Fibroblast of lung (primary cell): ENCODE measurements at regions not wholly inside any gene's neighbourhood (a gene's known extent, or its start where the extent isn't known, plus 50 kb on each side); places are given as distances from the start of the nearest gene placed in this dataset.

Source experiments
- DNase-seq, 2 donors: peaks; one replicate each; pipeline versions ENCODE4 v3.0.0 to v3.0.0-alpha.2; 2010; ENCODE audit warnings: low read depth in 2 of 2
- H2AFZ ChIP-seq: 2 replicates; pipeline ENCODE4 v1.5.1; 2012; ENCODE audit warnings: low read length, control low read depth, inconsistent platforms
- H3K27ac ChIP-seq: 2 replicates; pipeline ENCODE4 v1.5.1; 2011; ENCODE audit warnings: low read length, control low read depth; ENCODE audit not compliant: insufficient read depth
- H3K27me3 ChIP-seq: 2 replicates; pipeline ENCODE4 v1.5.1; 2011; ENCODE audit warnings: mild to moderate bottlenecking, low read length; ENCODE audit not compliant: control insufficient read depth, insufficient read depth
- H3K36me3 ChIP-seq: 2 replicates; pipeline ENCODE4 v1.5.1; 2011; ENCODE audit warnings: low read length; ENCODE audit not compliant: control insufficient read depth, insufficient read depth
- H3K4me1 ChIP-seq: 2 replicates; pipeline ENCODE4 v1.5.1; 2011; ENCODE audit warnings: low read length; ENCODE audit not compliant: control insufficient read depth, insufficient read depth; ENCODE audit errors: extremely low read depth
- H3K4me2 ChIP-seq: 2 replicates; pipeline ENCODE4 v1.5.1; 2011; ENCODE audit warnings: low read length, control low read depth; ENCODE audit not compliant: insufficient read depth; ENCODE audit errors: extremely low read depth
- H3K4me3 ChIP-seq, 4 experiments: fragments of 200-600 bp in 1 of 4; sonication (generic) in 1 of 4; replicated peaks in 1 of 4; 2 replicates each; pipeline ENCODE4 v1.5.1; 2011 to 2016; ENCODE audit warnings: low read length in 4 of 4, low read depth in 3 of 4, mild to moderate bottlenecking in 3 of 4, control low read depth in 2 of 4, inconsistent platforms in 1 of 4, mixed read lengths in 1 of 4; ENCODE audit not compliant: insufficient read depth in 1 of 4; ENCODE audit errors: control extremely low read depth in 1 of 4
- H3K79me2 ChIP-seq: 2 replicates; pipeline ENCODE4 v1.5.1; 2012; ENCODE audit warnings: mild to moderate bottlenecking, low read length, inconsistent platforms; ENCODE audit not compliant: control insufficient read depth, insufficient read depth
- H3K9ac ChIP-seq: 2 replicates; pipeline ENCODE4 v1.5.1; 2011; ENCODE audit warnings: mild to moderate bottlenecking, low read length, control low read depth; ENCODE audit not compliant: insufficient read depth
- H3K9me3 ChIP-seq: 2 replicates; pipeline ENCODE4 v1.5.1; 2012; ENCODE audit warnings: low read depth, low read length; ENCODE audit not compliant: control insufficient read depth, insufficient read depth
- H4K20me1 ChIP-seq: 2 replicates; pipeline ENCODE4 v1.5.1; 2011; ENCODE audit warnings: low read length; ENCODE audit not compliant: control insufficient read depth, insufficient read depth; ENCODE audit errors: extremely low read depth
- EZH2 ChIP-seq: IDR thresholded peaks from 2 replicates; pipeline ENCODE4 v1.5.1; 2012; ENCODE audit warnings: low read length, control low read depth, mild to moderate bottlenecking; ENCODE audit errors: missing control alignments
- TF ChIP-seq, protein P1 (sequence below), 2 donors: IDR thresholded peaks in 1 of 2; conservative IDR thresholded peaks in 1 of 2; 1 replicate in 1 of 2; 2 replicates in 1 of 2; pipeline ENCODE4 v1.5.1; 2011 to 2012; ENCODE audit warnings: low read length in 2 of 2, control low read depth in 1 of 2, inconsistent platforms in 1 of 2, low read depth in 1 of 2, mild to moderate bottlenecking in 1 of 2

DNA sequence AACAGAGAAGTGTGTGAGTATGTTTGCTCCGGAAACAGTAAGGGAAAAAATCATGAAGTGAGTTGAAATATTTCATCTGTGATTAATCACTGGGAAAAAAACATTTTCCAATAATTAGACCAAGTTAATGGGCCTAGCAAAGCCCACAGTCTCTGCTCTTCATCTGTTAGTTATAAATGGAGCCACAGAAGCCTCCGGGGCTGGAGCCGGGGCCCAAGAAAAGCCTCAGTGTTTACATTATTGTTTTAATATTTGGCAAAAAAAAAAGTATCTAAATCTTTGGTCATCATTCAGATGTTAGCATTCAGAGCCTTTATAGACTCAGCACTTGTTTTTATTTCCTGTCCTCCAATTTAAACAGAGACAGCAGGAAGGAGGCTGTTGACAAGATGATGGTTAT is 115.0 kb downstream of the UBE2U start:
- peak in 1 of 2 donors; percentile 26 for DNase-seq
- H3K79me2 ChIP-seq, result no peaks in the 10 kb centered on the region
- H3K9me3 ChIP-seq, result no peaks in the 10 kb centered on the region
- no peak overlapping the region for H3K27ac ChIP-seq
- H3K9ac ChIP-seq, result no peak overlapping the region
- peaks cover 10% of the 10 kb centered on the region for H3K4me1 ChIP-seq
- no peak overlapping the region for H3K4me2 ChIP-seq
- no peaks in the 10 kb centered on the region for H3K27me3 ChIP-seq
- H3K36me3 ChIP-seq, result no peaks in the 10 kb centered on the region
- no peak for TF ChIP-seq EZH2
- TF ChIP-seq, protein P1, sequence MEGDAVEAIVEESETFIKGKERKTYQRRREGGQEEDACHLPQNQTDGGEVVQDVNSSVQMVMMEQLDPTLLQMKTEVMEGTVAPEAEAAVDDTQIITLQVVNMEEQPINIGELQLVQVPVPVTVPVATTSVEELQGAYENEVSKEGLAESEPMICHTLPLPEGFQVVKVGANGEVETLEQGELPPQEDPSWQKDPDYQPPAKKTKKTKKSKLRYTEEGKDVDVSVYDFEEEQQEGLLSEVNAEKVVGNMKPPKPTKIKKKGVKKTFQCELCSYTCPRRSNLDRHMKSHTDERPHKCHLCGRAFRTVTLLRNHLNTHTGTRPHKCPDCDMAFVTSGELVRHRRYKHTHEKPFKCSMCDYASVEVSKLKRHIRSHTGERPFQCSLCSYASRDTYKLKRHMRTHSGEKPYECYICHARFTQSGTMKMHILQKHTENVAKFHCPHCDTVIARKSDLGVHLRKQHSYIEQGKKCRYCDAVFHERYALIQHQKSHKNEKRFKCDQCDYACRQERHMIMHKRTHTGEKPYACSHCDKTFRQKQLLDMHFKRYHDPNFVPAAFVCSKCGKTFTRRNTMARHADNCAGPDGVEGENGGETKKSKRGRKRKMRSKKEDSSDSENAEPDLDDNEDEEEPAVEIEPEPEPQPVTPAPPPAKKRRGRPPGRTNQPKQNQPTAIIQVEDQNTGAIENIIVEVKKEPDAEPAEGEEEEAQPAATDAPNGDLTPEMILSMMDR (conservative IDR thresholded peaks at IDR 0.05 in 1 of 2, IDR thresholded peaks at IDR 0.05 in 1 of 2; ENCODE audit: low read depth in 1 of 2, low read length in 2 of 2), result no peak
- no peaks in the 10 kb centered on the region for H4K20me1 ChIP-seq
- H3K4me3 ChIP-seq, result no peak overlapping the region
- H2AFZ ChIP-seq, result no peak overlapping the region

DNA sequence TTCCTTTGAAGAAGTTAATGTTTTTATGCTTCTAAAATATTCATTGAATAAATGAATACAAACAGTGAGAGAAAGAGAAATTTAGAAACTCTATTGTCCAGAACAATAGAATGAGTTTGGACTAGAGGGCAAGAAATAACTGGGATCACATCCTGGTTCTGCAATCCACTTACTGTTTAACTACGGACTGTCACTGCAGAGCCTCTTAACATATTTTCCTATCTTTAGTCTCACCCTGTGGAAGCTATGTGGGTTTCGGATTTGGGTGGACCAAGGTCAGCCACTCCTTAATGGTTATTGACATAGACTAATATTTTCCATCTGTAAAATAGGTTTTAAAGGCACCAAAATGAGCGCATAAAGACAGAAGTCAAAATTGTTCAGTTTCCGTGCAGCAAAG is 116.6 kb downstream of the UBE2U start:
- no peaks in the 10 kb centered on the region for H3K27me3 ChIP-seq
- no peaks in the 10 kb centered on the region for H3K9me3 ChIP-seq
- no peak overlapping the region for H3K9ac ChIP-seq
- no peaks in the 10 kb centered on the region for H3K36me3 ChIP-seq
- H3K4me2 ChIP-seq, result no peak overlapping the region
- no peak for DNase-seq
- H3K4me3 ChIP-seq, result no peak overlapping the region
- TF ChIP-seq EZH2, result no peak
- TF ChIP-seq, protein P1 (conservative IDR thresholded peaks at IDR 0.05 in 1 of 2, IDR thresholded peaks at IDR 0.05 in 1 of 2; ENCODE audit: low read depth in 1 of 2, low read length in 2 of 2), result no peak
- H4K20me1 ChIP-seq, result no peaks in the 10 kb centered on the region
- H2AFZ ChIP-seq, result no peak overlapping the region
- H3K4me1 ChIP-seq, result peaks cover 10% of the 10 kb centered on the region
- no peak overlapping the region for H3K27ac ChIP-seq
- no peaks in the 10 kb centered on the region for H3K79me2 ChIP-seq

DNA sequence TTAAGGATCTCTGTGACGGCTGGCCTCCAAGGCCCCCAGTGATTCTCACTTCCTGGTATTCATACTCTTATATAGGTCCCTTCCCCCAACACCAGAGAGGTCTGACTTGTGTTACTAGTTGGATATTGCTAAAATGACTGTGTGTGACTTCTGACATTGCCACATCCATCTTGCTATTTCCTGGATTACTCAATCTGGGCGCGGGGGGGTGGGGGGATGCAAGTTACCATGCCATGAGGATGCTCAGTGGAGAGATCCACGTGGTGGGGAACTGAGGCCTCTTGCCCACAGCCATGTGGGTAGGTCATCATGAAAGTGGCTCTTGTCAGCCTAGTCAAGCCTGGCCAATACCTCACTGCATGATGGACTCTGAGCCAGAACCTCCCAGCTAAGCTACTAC is 117.0 kb downstream of the UBE2U start:
- no peaks in the 10 kb centered on the region for H3K79me2 ChIP-seq
- DNase-seq, result peak; percentile 18 to 92

More for the DNA sequence above, 117.0 kb downstream of the UBE2U start:
- TF ChIP-seq, protein P1 (conservative IDR thresholded peaks at IDR 0.05 in 1 of 2, IDR thresholded peaks at IDR 0.05 in 1 of 2; ENCODE audit: low read depth in 1 of 2, low read length in 2 of 2), result no peak
- no peak for TF ChIP-seq EZH2
- no peaks in the 10 kb centered on the region for H3K9me3 ChIP-seq
- no peak overlapping the region for H3K4me2 ChIP-seq
- no peak overlapping the region for H3K9ac ChIP-seq
- no peak overlapping the region for H2AFZ ChIP-seq
- no peak overlapping the region for H3K27ac ChIP-seq
- no peak overlapping the region for H3K4me3 ChIP-seq
- H3K27me3 ChIP-seq, result no peaks in the 10 kb centered on the region
- H3K4me1 ChIP-seq, result peaks cover 10% of the 10 kb centered on the region
- H4K20me1 ChIP-seq, result no peaks in the 10 kb centered on the region
- no peaks in the 10 kb centered on the region for H3K36me3 ChIP-seq
